NCI-H82 (cell line): ENCODE measurements at regions not wholly inside any gene's neighbourhood (a gene's known extent, or its start where the extent isn't known, plus 50 kb on each side); places are given as distances from the start of the nearest gene placed in this dataset.
A peak's percentile ranks its signal among the peaks of the same experiment; 100 is the strongest.

Experiments used
- DNase-seq: peaks from one replicate; lab custom pipeline; 2025; lab: John Stamatoyannopoulos, UW

DNA sequence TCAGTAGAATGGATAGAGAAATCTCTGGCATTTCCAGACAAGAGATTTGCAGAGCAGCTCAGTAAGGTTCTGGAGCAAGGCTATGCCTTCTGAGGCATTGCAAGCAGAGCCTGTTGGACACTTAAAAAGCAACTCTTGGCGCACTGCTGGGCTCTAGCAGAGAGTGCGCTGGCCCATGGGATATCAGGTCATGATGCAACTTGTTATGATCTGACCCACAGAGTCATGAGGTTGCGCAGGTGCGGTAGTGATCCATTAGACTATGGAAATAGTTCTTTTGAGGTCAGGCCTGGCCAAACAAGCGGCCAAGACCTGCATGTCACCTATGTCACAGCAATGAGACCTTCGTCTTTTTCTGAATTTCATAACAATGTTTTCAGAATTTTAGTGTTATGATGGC is 168.6 kb downstream of the TMTC3 start:
- DNase-seq, result no peak

DNA sequence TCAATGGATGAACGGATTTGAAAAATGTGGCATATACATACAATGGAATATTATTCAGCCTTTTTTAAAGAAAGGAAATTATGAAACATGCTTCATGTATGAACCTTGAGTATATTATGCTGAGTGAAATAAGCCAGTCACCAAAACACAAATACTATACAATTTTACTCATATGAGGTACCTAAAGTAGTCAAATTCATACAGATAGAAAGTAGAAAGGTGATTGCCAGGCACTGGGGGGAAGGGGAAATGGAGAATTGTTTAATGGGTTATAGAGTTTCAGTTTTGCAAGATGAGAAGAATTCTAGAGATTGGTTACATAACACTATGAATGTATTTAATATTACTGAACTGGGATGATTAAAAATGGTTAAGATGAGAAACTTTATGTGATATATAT is 171.4 kb downstream of the TMTC3 start:
- no peak for DNase-seq

DNA sequence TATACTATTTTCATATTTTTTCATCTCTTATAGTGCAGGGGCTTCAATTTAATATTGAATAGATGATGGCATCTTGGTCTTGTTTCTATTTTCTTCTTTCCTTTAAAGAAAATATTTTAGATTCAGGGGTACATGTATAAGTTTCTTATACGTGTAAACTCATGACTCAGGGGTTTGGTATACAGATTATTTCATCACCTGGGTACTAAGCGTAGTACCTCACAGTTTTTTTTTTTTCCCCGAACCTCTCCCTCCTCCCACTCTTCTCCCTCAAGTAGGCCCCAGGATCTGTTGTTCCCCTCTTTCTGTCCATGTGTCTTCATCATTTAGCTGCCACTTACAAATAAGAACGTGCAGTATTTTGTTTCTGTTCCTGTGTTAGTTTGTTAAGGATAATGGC is 172.6 kb downstream of the TMTC3 start:
- no peak for DNase-seq

DNA sequence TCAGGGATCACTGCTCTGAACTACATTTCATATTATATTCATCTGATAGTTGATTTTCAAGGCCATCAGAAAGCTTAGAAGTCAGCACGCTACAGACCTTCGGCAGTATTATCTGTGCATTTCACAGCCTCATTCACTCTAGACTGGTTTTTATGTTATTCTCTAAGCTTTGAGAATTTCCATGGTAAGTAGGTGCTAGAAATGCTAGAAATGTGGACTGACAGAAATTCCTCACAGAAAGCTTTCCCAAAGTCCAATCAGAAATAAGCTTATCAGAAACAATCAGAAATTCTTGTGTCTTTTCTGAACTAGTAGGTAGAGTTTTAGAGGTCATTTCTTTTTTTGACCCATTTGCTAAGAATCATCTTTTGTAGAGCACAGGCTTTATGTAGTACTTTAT is 176.6 kb downstream of the TMTC3 start:
- no peak for DNase-seq

DNA sequence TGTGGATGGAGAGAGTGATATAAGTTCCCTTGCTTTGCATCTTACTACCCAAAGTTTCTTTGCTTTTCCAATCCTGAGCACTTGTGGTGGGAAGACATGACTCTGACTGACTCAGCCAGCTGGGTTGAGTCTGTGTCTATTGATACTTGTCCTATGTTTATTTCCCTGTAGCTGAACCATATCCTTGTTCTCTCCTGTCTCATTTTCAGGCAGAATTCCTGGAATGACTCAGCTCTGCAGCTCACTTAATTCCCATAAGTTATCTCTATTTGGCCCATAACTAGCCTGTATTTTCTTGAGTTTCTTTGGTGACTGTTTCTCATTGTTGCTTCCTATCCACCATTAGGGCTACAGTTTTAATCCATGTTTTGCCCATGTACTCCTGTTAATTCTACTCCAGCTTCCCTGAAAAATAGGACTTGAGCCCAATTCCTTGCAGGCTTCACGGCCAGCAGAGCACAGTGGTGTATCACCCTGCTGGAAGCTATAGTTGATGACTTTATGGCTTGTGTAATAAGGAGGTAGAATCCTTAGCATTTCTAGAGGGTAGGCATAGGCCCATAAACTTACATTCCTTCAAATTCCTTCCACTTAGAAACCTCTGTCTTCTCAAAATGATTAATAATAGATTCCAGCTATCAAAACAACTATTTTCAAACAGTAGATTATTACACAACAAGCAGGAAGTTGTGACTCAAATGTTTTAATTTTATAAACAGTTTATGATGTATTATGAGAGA is 183.1 kb downstream of the TMTC3 start:
- DNase-seq, result no peak

DNA sequence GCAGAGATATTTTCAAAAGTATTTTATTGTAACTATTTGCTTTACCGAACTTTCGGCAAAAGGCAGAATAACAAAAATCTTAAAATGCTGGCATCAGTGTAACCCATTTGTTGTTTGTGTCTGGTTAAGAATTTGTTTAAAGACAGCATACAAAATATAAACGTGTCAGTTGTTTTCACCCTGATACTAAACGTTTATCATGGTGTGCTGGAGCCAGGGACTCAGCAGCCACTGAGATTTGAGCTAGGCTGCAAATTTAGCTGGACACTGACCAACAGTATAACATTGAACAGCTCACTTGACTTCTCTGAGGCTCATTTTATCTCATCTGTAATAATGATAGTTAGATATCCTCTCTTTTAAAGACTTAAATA is 183.7 kb downstream of the TMTC3 start:
- DNase-seq, result no peak

DNA sequence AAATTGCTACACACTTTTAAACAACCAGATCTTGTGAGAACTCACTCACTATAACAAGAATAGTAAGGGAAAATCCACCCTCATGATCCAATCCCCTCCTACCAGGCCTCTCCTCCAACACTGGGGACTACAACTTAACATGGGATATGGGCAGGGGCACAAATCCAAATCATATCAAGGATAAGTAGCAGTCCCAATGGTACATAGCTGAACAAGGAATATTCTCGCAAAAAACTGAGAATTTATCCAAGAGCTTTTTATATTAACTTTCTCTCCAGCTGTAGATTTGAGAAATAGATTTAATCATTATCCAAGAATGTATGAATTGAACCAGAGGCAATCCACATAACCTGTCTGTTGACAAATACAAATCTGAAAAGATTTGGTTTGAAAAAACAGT is 185.2 kb downstream of the TMTC3 start:
- no peak for DNase-seq

DNA sequence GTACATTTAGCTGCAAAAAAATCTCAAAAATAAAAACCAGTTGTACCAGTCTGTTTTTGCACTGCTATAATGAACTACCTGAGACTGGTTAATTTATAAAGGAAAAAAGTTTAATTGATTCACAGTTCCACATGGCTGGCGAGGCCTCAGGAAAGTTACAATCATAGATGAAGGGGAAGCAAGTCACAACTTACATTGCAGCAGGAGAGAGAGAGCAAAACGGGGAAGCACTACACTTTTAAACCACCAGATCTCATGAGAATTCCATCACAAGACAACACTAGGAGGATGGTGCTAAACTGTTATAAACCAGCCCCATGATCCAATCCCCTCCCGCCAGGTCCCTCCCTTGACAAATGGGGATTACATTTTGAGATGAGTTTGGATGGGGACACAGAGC is 186.0 kb downstream of the TMTC3 start:
- no peak for DNase-seq

DNA sequence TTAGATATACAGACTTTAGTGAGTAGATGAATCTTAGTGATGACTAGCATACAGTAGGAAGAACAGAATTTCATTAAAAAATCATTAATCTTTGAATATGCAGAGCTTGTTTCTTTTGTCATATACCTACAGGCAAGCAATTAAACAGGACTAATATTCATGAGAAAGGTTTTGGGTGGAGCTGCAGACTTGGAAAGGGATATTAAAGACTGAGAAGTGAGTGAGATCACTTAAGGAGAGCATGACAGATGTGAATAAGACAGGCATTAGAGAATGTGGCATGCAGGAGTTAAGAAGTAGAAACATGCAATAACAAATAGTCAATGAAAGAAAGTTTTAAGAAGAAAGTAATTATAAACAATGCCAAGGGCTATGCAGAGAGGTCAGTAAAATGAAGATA is 187.7 kb downstream of the TMTC3 start:
- DNase-seq, result no peak

DNA sequence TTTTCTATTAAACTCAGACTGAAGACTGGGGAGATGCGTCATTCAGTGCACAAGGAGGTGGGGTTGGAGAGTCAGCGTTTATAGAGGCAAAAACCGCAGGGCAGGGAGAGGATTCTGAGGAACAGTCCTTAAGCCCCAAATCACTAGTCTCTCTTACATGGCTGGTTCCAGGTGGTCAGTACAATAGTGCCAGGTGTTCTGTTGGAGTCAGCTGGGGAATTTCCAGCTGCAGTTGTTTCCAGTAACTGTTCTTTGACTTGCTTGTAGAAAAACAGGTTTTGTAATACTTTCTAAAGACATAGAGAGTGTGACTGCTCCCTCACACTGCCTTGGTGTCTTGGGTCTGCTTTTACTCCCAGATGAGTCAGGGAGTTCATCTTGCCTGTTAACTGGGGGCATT is 192.2 kb downstream of the TMTC3 start:
- DNase-seq, result peak; percentile 9

DNA sequence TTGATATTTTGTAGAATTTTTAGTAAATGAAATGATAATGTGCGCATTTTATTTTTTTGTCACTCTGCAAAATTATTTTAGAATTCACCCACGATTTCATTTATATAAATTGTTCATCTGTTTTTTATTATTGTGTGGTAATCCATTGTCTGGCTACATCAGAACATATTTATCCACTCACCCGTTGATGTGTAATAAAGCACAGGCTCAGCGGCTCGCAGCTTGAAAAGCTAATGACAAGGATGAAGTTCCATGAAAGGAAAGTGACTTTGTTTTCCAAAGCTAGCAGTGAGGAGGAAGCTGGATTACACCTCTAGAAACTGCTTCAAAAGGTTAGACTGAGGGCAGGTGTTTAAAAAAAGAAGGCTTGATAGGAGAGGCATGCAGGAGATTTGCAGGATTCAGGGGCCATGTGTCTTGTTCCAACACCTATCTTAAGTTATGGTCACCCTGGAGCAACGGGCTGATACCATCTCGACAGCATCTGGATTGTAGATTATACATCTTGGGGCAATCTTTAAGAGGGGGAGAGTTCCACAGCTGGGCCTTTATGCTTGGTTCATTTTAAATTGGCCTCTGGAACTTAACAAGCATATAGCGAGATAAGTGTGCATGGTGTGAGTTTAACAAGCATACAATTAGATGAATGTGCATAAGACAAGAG is 194.1 kb downstream of the TMTC3 start:
- no peak for DNase-seq

DNA sequence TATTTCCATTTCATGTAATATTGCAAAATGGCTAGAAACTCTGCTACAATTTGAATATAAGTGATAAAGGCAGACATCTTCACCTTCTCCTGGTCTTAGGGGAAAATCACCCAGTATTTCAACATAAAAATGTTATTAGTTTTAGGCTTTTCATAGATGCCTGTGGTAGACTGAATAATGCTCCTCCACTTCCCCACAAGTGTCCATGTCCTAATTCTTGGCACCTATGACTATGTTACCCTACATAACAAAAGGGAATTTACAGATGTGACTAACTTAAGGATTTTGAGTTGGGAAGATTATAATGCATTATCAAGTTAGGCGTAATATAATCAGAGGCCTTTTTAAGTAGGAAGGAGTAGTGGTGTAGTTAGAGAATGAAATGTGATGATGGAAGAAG is 196.4 kb downstream of the TMTC3 start:
- DNase-seq, result no peak

DNA sequence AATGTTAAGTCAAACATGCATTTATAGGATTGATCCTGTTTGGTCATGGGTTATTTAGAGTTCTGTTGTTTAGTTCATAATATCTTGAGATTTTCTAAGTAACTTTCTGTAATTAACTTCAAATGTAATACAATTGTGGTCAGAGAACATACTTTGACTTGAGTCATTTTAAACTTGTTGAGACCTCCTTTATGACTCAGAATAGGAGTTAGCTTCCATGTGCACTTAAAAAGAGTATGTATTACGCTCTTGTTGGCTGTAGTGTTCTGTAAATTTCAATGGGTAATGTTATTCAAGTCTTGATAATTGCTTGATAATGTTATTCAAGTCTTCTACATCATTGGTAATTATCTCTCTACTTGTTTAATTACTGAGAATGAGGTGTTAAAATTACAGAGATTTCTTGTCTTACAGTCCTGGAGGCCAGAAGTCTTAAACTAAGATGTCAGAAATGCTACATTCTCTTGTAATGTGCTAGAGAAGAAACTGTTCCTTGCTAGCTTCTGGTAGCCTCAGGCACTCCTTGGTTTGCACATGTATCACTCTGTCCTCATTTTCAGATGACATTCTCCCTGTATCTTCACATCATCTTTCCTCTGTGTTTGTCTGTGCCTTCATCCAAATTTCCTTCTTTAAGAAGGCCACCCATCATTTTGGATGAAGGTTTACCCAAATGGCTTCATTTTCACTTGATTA is 197.3 kb downstream of the TMTC3 start:
- DNase-seq, result no peak

DNA sequence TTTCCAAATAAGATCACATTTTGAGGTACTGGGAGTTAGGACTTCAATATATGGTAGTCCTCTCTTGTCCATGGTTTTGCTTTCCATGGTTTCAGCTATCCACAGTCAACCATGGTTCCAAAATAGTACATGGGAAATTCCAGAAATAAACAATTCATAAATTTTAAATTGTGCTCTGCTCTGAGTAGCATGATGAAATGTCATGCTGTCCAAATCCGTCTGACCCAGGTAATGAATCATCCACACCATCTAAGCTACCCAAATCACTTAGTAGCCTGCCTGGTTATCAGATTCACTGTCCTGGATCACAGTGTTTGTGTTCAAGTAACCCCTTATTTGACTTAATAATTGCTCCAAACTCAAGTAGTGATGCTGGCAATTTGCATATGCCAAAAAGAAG is 197.9 kb downstream of the TMTC3 start:
- no peak for DNase-seq

DNA sequence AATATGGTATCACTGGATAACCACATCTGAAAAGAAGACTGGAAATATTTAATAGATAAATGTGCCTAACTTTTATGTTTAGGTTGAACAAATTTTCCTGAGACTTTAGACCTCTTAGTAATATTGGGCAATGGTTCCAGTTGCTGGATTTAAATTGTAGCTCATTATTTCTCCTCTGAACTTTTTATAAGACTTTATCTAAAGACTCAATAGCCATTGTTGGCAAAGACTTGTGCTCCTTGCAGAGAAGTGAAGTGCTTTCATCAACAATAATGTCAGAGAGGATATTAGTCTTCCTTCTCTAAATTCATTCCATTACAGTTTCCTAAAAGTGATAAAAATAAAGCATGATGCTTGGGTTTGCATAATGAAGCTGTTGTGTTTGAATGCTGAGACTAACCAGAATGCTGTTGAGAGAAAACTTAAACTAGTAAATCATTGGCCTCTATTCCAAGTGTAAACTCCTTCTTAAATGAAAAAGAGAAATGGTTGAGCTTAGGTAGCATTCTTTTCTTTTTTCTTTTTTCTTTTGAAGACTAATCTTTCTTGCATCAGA is 200.2 kb downstream of the TMTC3 start:
- no peak for DNase-seq

DNA sequence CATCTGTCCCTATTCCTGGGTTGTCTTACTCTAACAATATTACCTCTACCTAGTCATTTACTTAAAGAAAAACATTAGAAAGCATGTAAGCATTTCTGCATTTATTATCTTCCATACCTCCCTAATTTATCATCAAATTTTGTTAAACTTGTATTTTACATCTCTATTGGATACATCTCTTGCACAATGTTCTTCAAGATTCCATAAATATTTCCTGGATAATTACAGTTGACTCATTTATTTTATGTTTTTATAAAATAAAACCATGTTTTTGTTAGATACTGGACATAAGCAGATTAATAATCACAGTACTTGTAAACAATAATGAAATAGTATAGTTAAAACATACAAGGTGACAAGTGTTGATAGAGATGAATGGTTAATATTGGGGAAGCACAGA is 209.0 kb downstream of the TMTC3 start:
- DNase-seq, result no peak

DNA sequence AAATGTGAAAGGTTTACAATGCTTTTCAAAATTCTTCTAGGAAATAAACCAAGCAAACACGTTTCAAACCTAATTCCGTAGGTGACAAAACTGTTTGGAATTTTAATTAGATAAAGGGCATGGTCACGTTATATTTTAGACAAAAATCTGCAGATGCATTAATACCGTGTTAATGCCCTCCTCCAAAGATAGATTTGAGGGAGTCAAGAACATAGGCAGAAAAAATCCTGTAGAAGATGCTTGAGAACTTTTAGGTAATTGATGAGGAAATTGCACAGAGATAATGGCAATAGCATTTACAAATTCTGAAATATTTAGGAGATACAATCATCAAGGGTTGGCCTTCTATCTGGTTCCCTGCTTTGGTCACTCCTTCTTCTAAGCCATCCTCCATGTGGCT is 212.6 kb downstream of the TMTC3 start:
- no peak for DNase-seq

DNA sequence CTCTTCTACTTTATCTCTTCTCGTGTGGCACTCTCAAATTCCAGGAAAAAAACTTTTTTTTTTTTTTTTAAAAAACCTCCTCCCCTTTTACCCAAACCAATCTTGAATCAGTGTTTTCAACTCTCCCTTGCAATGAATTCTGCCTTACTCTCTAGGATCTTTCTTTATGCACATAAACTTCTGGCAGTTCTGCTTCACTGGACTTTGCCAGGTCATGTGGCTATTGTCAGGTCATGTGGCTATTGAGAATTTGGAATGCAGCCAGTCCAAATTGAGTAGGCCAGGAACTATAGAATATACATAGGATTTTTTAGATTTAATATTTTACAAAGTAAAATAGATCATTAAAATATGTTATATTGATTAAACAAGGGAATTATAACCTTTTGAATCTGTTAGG is 218.2 kb downstream of the TMTC3 start:
- DNase-seq, result no peak

DNA sequence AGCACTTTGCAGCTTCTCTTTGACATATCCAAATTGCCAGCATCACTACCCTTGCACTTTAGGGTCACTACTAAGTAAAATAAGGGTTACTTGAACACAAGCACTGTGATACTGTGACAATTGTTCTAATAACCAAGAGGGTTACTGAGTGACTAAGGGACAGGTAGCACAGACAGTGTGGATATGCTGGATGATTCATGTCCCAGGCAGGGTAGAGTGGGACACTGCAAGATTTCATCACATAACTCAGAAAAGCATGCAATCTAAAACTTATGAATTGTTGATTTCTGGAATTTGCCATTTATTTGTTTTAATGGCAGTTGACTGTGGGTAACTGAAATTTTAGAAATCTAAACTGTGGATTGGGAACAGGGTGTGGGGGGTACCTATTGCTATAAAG is 218.8 kb downstream of the KITLG start:
- DNase-seq, result no peak

DNA sequence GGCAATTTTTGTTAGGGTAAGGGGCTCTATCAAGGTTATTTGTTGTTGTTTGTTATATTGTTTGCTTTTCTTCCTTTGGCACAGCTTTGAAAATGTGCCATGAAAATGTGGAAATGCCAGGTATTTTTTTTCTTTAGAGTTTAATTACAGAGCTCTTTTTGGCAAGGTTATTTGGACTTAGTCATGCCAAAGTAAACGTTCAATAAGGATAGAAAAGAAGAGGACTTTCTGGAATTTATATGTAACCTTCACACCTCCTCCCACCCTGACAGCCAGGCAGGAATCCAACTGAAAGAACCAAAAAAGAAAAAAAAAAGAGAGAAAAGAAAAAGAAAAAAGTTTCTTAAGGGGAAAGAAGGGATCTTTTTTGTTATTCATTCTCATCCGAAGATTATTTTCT is 217.8 kb downstream of the KITLG start:
- DNase-seq, result no peak

DNA sequence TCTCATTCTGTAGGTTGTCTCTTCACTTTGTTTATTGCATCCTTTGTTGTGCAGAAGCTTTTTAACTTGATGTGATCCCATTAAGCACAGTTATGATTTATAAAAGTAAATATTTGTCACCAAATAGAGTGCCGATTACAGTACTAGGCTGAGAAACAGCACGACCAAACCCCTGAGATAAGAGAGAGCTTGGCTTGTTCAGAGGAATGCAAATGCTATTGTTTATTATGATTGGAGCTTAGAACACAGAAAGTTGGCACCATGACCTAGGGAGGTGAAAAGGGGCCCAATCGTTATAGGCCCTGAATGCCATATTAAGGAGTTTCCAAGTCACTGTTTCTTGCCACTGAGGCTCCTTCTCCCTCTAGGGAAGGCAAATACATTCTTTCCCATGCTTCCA is 214.9 kb downstream of the KITLG start:
- DNase-seq, result no peak

DNA sequence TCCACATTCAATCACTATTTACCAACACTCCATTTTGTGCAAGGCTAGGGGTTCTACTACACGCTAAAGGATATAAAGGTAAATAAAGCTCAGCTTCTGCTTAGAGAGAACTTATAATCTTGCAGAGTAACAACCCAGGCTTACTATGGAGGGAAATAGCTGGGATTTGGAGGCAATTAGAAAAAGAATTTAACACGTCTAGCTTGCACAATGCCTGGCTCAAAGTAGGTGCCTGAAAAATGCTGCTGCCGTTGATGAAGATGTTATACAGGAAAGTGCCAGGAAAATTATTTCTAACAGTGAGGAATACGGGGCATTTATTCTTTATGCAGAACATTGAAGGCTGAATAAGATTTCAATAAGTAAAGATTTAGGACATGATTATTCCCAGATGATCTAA is 214.2 kb downstream of the KITLG start:
- no peak for DNase-seq

DNA sequence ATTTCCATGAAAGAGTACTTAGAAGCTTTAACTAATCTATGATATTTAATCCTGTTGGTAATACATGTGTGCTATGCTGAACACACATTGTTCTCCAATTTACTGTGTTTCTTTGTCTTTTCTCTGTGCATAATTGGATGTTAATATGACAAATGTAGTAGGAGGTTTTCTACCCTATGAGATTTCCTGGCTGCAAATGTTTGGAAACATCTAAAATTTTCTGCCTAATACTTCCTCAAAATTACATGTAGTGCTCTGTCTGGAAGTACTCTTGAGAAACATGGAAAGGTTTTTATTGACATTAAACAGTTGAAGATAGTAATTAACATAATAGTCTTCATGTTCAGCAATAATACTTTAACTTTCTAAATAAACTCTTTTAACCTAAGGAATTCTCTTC is 213.0 kb downstream of the KITLG start:
- no peak for DNase-seq
